C1 segment of cervical spinal cord (tissue), 14 donors: ENCODE measurements at regions not wholly inside any gene's neighbourhood (a gene's known extent, or its start where the extent isn't known, plus 50 kb on each side); places are given as distances from the start of the nearest gene placed in this dataset.

Experiments used
- DNase-seq, 14 donors: peaks; one replicate each; lab custom pipeline; 2025; lab: John Stamatoyannopoulos, UW

- no peak for DNase-seq
Measured at GRCh38 chr10:108696792-108697477, 1226.4 kb downstream of the XPNPEP1 start.

GRCh38 chr10:108691126-108691525 lies 1232.2 kb downstream of the XPNPEP1 start:
- DNase-seq = no peak

- no peak for DNase-seq
Measured at GRCh38 chr10:108690530-108690929, 1232.8 kb downstream of the XPNPEP1 start.

- DNase-seq = no peak
Measured at GRCh38 chr10:108689891-108690290, 1233.4 kb downstream of the XPNPEP1 start.

GRCh38 chr10:108688314-108688713 lies 1235.0 kb downstream of the XPNPEP1 start:
- no peak for DNase-seq

GRCh38 chr10:108685863-108686531 lies 1237.3 kb downstream of the XPNPEP1 start:
- no peak for DNase-seq

- no peak for DNase-seq
Measured at GRCh38 chr10:108684431-108684830, 1238.9 kb downstream of the XPNPEP1 start.

- no peak for DNase-seq
Measured at GRCh38 chr10:108673741-108674140, 1249.6 kb downstream of the XPNPEP1 start.

- DNase-seq = no peak
Measured at GRCh38 chr10:108663587-108663986, 1259.7 kb downstream of the XPNPEP1 start.

- no peak for DNase-seq
Measured at GRCh38 chr10:108662975-108663374, 1260.3 kb downstream of the XPNPEP1 start.

GRCh38 chr10:108655057-108655456 lies 1268.3 kb downstream of the XPNPEP1 start:
- DNase-seq = no peak

- DNase-seq = no peak
Measured at GRCh38 chr10:108653531-108653930, 1269.8 kb downstream of the XPNPEP1 start.

- DNase-seq = no peak
Measured at GRCh38 chr10:108639010-108639409, 1284.3 kb downstream of the XPNPEP1 start.

- DNase-seq = no peak
Measured at GRCh38 chr10:108638225-108638624, 1285.1 kb downstream of the XPNPEP1 start.

- no peak for DNase-seq
Measured at GRCh38 chr10:108633046-108633445, 1290.3 kb downstream of the XPNPEP1 start.

- DNase-seq = no peak
Measured at GRCh38 chr10:108632144-108632543, 1291.2 kb downstream of the XPNPEP1 start.

- no peak for DNase-seq
Measured at GRCh38 chr10:108631332-108631731, 1292.0 kb downstream of the XPNPEP1 start.

GRCh38 chr10:108629834-108630233 lies 1293.5 kb downstream of the XPNPEP1 start:
- DNase-seq = no peak

- no peak for DNase-seq
Measured at GRCh38 chr10:108624052-108624451, 1299.3 kb downstream of the XPNPEP1 start.

GRCh38 chr10:108620821-108621534 lies 1302.3 kb downstream of the XPNPEP1 start:
- no peak for DNase-seq

GRCh38 chr10:108616559-108617285 lies 1306.6 kb downstream of the XPNPEP1 start:
- no peak for DNase-seq
